ENCODE measurements at regions not wholly inside any gene's neighbourhood (a gene's known extent, or its start where the extent isn't known, plus 50 kb on each side); places are given as distances from the start of the nearest gene placed in this dataset.

DNA sequence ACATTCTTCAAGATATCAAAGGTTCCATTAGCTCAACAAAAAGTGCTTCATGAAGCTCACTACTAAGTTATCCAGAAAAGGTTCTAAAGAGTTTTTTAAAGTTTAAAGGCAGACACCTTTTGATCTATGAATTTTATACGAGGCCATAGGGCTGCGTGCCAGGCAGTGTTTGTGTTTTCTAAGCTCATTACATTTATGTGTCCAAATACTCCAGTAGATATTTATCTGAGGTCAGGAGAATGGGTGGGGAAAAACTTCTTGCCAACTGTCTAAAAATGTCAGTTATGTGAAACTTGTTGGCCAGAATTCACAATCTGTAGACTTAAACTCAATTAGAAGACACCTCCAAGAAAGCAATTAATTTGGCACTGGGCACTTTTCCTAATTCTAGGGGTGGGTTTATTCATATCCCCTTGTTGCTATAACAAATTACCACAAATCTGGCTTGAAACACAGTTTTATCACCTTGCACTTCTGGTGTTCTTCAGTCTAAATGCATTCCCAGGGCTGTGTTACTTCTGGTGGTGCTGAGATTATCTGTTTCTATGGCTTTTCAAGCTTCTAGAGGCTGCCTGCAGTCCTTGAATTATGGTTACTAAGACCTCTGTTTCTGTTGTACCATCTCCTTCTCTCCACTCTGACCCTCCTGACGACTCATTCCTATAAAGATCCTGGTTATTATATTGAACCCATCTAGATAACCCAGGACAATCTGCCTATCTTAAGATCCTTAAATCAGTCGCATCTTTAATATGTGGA is 1030.4 kb upstream of the CNTN5 start:
- Histone ChIP-seq H3K36me3 (ENCODE audit: low read length) (no peaks in the 10 kb centered on the region), H3K27ac (ENCODE audit: low read depth, low read length) (no peak overlapping the region), H3K79me2 (ENCODE audit: insufficient read depth, low read length) (no peaks in the 10 kb centered on the region), H3K4me3 (ENCODE audit: insufficient read depth, low read length, poor library complexity, severe bottlenecking) (no peak overlapping the region), H3K27me3 (ENCODE audit: low read length) (no peaks in the 10 kb centered on the region), H3F3A (ENCODE audit: insufficient read depth) (no peaks in the 10 kb centered on the region), H2AFZ (ENCODE audit: low read depth, low read length, severe bottlenecking) (no peak overlapping the region), H4K20me1 (ENCODE audit: low read depth, low read length) (no peaks in the 10 kb centered on the region), H3K9ac (ENCODE audit: low read length) (no peak overlapping the region), H3K4me2 (ENCODE audit: low read depth, low read length, poor library complexity, severe bottlenecking) (no peak overlapping the region), H3K9me3 (ENCODE audit: insufficient read depth, low read length) (no peaks in the 10 kb centered on the region), H3K9me2 (replicated peaks; ENCODE audit: insufficient read depth, low read length) (no peaks in the 10 kb centered on the region)
- TF ChIP-seq CTCF (IDR thresholded peaks at IDR 0.05; ENCODE audit: insufficient read depth, low read length, poor library complexity, severe bottlenecking): no peak
- no peak for TF ChIP-seq EZH2phosphoT487 (conservative IDR thresholded peaks at IDR 0.05; ENCODE audit: low read length)

DNA sequence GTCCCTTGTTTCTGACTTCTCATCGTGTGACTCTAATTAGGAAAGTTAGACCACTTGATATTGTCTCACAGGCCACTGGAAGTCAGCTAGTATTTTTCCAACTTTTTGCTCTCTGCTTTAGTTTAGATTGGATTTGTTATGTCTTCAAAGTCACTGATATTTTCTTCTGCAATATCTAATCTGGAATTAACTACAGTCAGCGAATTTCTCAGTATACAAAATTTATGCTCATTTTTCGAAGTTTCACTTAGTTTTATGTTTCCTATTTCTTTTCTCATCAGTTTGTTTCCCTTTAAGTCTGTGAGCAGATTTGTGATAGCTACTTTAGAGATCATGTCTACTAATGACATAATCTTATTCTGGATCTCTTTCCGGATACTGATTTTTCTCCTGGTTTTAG is 1027.2 kb upstream of the CNTN5 start:
- H4K20me1 ChIP-seq (ENCODE audit: low read depth, low read length): no peaks in the 10 kb centered on the region
- no peak overlapping the region for H3K27ac ChIP-seq (ENCODE audit: low read depth, low read length)
- no peak overlapping the region for H3K9ac ChIP-seq (ENCODE audit: low read length)
- H3K9me2 ChIP-seq (replicated peaks; ENCODE audit: insufficient read depth, low read length): no peaks in the 10 kb centered on the region
- no peaks in the 10 kb centered on the region for H3K79me2 ChIP-seq (ENCODE audit: insufficient read depth, low read length)
- TF ChIP-seq CTCF (IDR thresholded peaks at IDR 0.05; ENCODE audit: insufficient read depth, low read length, poor library complexity, severe bottlenecking): no peak
- no peak for TF ChIP-seq EZH2phosphoT487 (conservative IDR thresholded peaks at IDR 0.05; ENCODE audit: low read length)
- no peak overlapping the region for H3K4me2 ChIP-seq (ENCODE audit: low read depth, low read length, poor library complexity, severe bottlenecking)
- H2AFZ ChIP-seq (ENCODE audit: low read depth, low read length, severe bottlenecking): no peak overlapping the region
- no peaks in the 10 kb centered on the region for H3K27me3 ChIP-seq (ENCODE audit: low read length)
- H3K9me3 ChIP-seq (ENCODE audit: insufficient read depth, low read length): no peaks in the 10 kb centered on the region
- no peaks in the 10 kb centered on the region for H3F3A ChIP-seq (ENCODE audit: insufficient read depth)
- H3K36me3 ChIP-seq (ENCODE audit: low read length): no peaks in the 10 kb centered on the region
- H3K4me3 ChIP-seq (ENCODE audit: insufficient read depth, low read length, poor library complexity, severe bottlenecking): no peak overlapping the region

DNA sequence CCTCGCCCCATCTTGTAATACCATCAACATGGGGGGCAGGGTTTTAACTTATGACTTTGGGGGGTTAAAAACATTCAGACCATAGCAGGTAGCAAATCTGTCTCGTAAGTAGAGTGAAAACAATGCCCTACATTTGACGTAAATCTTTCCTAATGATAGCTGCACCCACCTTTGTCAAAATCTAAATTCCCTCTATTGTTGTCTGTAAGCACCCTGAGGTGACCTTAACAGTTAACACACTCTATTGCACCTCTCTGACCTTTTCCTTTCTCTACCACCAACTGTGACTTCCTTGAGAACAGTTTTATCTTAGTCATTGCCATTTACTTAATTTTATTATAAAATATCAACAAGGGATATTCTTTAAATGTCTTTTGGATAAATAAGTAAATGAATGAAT is 1024.9 kb upstream of the CNTN5 start:
- Histone ChIP-seq H4K20me1 (ENCODE audit: low read depth, low read length) (no peaks in the 10 kb centered on the region), H3K79me2 (ENCODE audit: insufficient read depth, low read length) (no peaks in the 10 kb centered on the region), H3K9me3 (ENCODE audit: insufficient read depth, low read length) (no peaks in the 10 kb centered on the region), H3K9ac (ENCODE audit: low read length) (no peak overlapping the region), H3K4me2 (ENCODE audit: low read depth, low read length, poor library complexity, severe bottlenecking) (no peak overlapping the region), H2AFZ (ENCODE audit: low read depth, low read length, severe bottlenecking) (no peak overlapping the region), H3K27ac (ENCODE audit: low read depth, low read length) (no peak overlapping the region), H3F3A (ENCODE audit: insufficient read depth) (no peaks in the 10 kb centered on the region), H3K36me3 (ENCODE audit: low read length) (no peaks in the 10 kb centered on the region), H3K4me3 (ENCODE audit: insufficient read depth, low read length, poor library complexity, severe bottlenecking) (no peak overlapping the region), H3K27me3 (ENCODE audit: low read length) (no peaks in the 10 kb centered on the region), H3K9me2 (replicated peaks; ENCODE audit: insufficient read depth, low read length) (no peaks in the 10 kb centered on the region)
- no peak for TF ChIP-seq CTCF (IDR thresholded peaks at IDR 0.05; ENCODE audit: insufficient read depth, low read length, poor library complexity, severe bottlenecking)
- no peak for TF ChIP-seq EZH2phosphoT487 (conservative IDR thresholded peaks at IDR 0.05; ENCODE audit: low read length)
